ENCODE measurements at regions not wholly inside any gene's neighbourhood (a gene's known extent, or its start where the extent isn't known, plus 50 kb on each side); places are given as distances from the start of the nearest gene placed in this dataset.

DNA sequence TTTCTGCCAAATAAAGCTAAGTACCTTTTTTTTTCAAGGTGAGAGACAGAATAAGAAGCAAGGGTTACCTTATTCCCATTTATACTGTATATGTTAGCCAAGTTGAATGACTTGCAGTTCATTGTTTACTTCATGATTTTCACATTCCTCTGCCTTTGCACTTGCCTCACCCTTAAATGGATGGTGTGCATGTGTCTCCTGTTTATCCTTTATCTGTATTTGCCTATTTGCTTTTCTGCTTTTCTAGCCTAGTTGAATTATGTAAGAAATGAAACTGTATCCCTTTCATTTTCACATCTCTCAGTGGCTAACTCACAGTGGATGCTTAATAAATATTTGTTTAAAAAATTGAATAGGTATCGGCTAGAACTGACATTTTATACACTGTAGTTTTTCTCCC is 200.8 kb upstream of the ST8SIA4 start:
- Histone ChIP-seq H3K9me3 (no peaks in the 10 kb centered on the region), H3K4me1 (no peaks in the 10 kb centered on the region), H3K27me3 (no peaks in the 10 kb centered on the region), H3K4me3 (no peak overlapping the region), H3K36me3 (no peaks in the 10 kb centered on the region), H3K27ac (no peak overlapping the region)
- intact Hi-C loops (cut with DNase I; ENCODE audit: low total_unique reads) (no loop called here), in situ Hi-C loops (cut with MboI; ENCODE audit: low sequenced_read_pairs in 4 of 4) (no loop called here)
- DNase-seq (no peak), ATAC-seq (no peak)
- TF ChIP-seq, protein P1, sequence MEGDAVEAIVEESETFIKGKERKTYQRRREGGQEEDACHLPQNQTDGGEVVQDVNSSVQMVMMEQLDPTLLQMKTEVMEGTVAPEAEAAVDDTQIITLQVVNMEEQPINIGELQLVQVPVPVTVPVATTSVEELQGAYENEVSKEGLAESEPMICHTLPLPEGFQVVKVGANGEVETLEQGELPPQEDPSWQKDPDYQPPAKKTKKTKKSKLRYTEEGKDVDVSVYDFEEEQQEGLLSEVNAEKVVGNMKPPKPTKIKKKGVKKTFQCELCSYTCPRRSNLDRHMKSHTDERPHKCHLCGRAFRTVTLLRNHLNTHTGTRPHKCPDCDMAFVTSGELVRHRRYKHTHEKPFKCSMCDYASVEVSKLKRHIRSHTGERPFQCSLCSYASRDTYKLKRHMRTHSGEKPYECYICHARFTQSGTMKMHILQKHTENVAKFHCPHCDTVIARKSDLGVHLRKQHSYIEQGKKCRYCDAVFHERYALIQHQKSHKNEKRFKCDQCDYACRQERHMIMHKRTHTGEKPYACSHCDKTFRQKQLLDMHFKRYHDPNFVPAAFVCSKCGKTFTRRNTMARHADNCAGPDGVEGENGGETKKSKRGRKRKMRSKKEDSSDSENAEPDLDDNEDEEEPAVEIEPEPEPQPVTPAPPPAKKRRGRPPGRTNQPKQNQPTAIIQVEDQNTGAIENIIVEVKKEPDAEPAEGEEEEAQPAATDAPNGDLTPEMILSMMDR (IDR thresholded peaks at IDR 0.05 in 4 of 5, conservative IDR thresholded peaks at IDR 0.05 in 1 of 5): no peak
- no peak for TF ChIP-seq POLR2A (IDR thresholded peaks at IDR 0.05)

DNA sequence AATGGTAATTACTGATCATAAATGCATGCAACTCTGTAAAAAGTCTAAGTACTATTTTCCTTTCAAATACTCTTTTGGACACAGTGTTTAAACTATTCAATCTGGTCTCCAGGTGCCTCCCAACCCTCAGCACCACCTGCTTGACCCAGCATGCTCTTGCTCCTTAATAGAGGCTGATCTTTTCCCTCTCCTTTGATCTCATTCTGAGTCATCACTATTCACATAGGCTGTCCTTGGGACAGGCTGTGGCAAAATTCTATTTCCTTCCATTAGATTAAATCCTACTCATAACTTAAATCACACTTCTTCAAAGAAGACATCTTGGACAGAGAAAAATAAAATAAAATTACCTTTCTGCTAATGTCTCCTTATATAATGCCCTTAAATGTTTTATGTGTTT is 199.4 kb upstream of the ST8SIA4 start:
- TF ChIP-seq, protein P1 (IDR thresholded peaks at IDR 0.05 in 4 of 5, conservative IDR thresholded peaks at IDR 0.05 in 1 of 5): no peak
- TF ChIP-seq POLR2A (IDR thresholded peaks at IDR 0.05): no peak
- intact Hi-C loops (cut with DNase I; ENCODE audit: low total_unique reads) (no loop called here), in situ Hi-C loops (cut with MboI; ENCODE audit: low sequenced_read_pairs in 4 of 4) (no loop called here)
- Histone ChIP-seq H3K4me3 (no peak overlapping the region), H3K9me3 (no peaks in the 10 kb centered on the region), H3K27me3 (no peaks in the 10 kb centered on the region), H3K27ac (no peak overlapping the region), H3K4me1 (no peaks in the 10 kb centered on the region), H3K36me3 (no peaks in the 10 kb centered on the region)
- DNase-seq: no peak
- no peak for ATAC-seq

DNA sequence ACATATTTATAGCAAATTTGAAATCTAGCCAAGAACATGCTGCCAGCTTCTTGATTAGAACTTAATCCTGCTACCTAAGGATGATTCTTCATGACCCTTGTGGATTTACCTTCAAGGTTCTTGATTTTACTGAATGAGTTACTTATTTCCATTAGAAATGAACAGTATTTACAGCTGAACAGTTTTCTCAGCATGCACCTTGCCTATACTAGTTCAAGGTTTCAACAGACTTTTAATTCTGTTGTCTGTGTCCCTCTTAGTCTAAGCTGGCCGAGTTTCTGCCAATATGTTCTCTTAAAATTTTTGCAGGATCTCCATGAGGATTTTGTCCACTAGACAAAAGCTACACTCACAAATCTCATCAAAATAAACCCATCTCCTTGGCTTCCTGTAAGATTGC is 188.8 kb upstream of the ST8SIA4 start:
- Histone ChIP-seq H3K27me3 (no peaks in the 10 kb centered on the region), H3K36me3 (no peaks in the 10 kb centered on the region), H3K27ac (no peak overlapping the region), H3K4me1 (no peaks in the 10 kb centered on the region), H3K4me3 (no peak overlapping the region), H3K9me3 (no peaks in the 10 kb centered on the region)
- TF ChIP-seq, protein P1 (IDR thresholded peaks at IDR 0.05 in 4 of 5, conservative IDR thresholded peaks at IDR 0.05 in 1 of 5): no peak
- no peak for TF ChIP-seq POLR2A (IDR thresholded peaks at IDR 0.05)
- ATAC-seq: no peak
- in situ Hi-C loops (cut with MboI; ENCODE audit: low sequenced_read_pairs in 4 of 4): no loop called here
- intact Hi-C loops (cut with DNase I; ENCODE audit: low total_unique reads): no loop called here
- no peak for DNase-seq

DNA sequence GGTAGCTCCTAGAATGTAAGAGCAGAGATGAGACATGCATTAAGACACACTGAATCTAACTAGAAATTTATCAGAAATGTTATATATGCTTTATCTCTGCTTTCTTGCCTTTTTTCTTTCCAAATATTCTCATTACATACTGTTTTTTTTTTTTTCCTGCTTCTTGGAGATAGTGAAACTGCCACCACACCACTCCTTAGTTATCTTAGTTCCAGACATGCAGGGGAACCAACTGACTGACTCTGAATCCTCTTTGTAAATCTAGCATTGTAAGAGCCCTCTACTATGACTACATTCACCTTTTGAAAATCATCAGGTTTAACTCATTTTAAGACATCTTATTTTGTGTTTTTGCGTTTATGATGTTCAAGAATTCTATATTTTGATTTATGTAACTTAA is 181.3 kb upstream of the ST8SIA4 start:
- Histone ChIP-seq H3K9me3 (no peaks in the 10 kb centered on the region), H3K4me3 (no peak overlapping the region), H3K4me1 (no peaks in the 10 kb centered on the region), H3K27me3 (no peaks in the 10 kb centered on the region), H3K36me3 (no peaks in the 10 kb centered on the region), H3K27ac (no peak overlapping the region)
- ATAC-seq (no peak), DNase-seq (no peak)
- intact Hi-C loops (cut with DNase I; ENCODE audit: low total_unique reads): no loop called here
- TF ChIP-seq POLR2A (IDR thresholded peaks at IDR 0.05): no peak
- TF ChIP-seq, protein P1 (IDR thresholded peaks at IDR 0.05 in 4 of 5, conservative IDR thresholded peaks at IDR 0.05 in 1 of 5): no peak
- in situ Hi-C loops (cut with MboI; ENCODE audit: low sequenced_read_pairs in 4 of 4): no loop called here

DNA sequence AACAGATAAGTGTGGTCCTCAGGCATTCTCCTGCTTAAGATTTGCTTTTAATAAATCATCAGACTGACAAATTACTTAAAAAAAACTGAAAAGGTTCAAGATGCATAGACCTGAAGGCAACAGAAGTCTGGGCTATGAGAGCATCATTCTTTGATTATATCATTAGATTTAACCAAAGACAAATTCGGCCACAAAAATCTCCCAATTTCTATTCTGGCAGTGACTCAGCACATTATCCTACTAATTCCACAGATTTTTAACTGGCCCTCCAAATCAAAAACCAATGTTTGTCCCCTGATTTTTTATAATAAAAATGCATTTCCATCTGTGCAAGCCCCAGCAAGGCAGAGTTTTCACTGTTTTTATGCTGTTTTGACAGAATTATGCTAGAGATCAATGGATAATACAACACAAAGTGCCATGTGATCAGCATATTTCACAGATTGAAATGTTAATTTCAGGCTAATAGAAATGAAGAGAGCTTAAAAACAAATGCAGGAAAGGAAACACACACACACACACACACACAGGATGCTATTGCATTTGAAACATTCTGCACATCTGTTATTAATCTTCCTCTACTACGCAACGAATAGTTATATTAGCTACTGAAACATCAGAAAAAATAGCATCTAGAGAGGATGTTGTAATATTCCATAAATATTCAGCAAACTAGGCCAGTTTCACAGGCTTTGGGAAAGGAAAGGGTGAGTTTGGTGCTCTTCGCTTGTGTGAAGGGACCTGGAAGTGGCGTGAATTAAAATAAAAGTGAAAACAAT is 177.6 kb upstream of the ST8SIA4 start:
- Histone ChIP-seq H3K4me3 (no peak overlapping the region), H3K27ac (no peak overlapping the region), H3K36me3 (no peaks in the 10 kb centered on the region), H3K9me3 (no peaks in the 10 kb centered on the region), H3K4me1 (no peaks in the 10 kb centered on the region), H3K27me3 (no peaks in the 10 kb centered on the region)
- intact Hi-C loops (cut with DNase I; ENCODE audit: low total_unique reads): no loop called here
- in situ Hi-C loops (cut with MboI; ENCODE audit: low sequenced_read_pairs in 4 of 4): no loop called here
- TF ChIP-seq, protein P1 (IDR thresholded peaks at IDR 0.05 in 4 of 5, conservative IDR thresholded peaks at IDR 0.05 in 1 of 5): no peak
- no peak for TF ChIP-seq POLR2A (IDR thresholded peaks at IDR 0.05)
- DNase-seq (no peak), ATAC-seq (no peak)
